GM12878 (cell line): ENCODE measurements at regions not wholly inside any gene's neighbourhood (a gene's known extent, or its start where the extent isn't known, plus 50 kb on each side); places are given as distances from the start of the nearest gene placed in this dataset.

Source experiments
- CTCF ChIP-seq, 3 experiments: IDR thresholded peaks in 2 of 3; conservative IDR thresholded peaks in 1 of 3; 2 replicates each; pipeline ENCODE4 v1.5.1; 2011; ENCODE audit warnings: low read depth in 3 of 3, low read length in 3 of 3, mild to moderate bottlenecking in 3 of 3, control low read depth in 2 of 3, moderate library complexity in 2 of 3, inconsistent platforms in 1 of 3, mixed read lengths in 1 of 3; ENCODE audit not compliant: control insufficient read depth in 2 of 3, insufficient read depth in 1 of 3; ENCODE audit errors: extremely low read depth in 1 of 3
- EZH2 ChIP-seq: IDR thresholded peaks from 2 replicates; pipeline ENCODE4 v1.6.1; 2012; ENCODE audit warnings: low read depth, mild to moderate bottlenecking, control low read depth, inconsistent platforms, low read length, borderline replicate concordance; ENCODE audit not compliant: control insufficient read depth
- GATAD2B ChIP-seq: fragments of 450-650 bp; conservative IDR thresholded peaks from 2 replicates; pipeline ENCODE4 v1.6.1; 2017; ENCODE audit warnings: low read depth, mild to moderate bottlenecking, moderate library complexity
- HDAC6 ChIP-seq: fragments of 200-600 bp; sonication (generic); IDR thresholded peaks from one replicate; pipeline ENCODE4 v1.8.0; 2017; ENCODE audit warnings: antibody characterized with exemption; ENCODE audit not compliant: unreplicated experiment
- NFYA ChIP-seq: IDR thresholded peaks from 2 replicates; pipeline ENCODE4 v1.6.1; 2011; ENCODE audit warnings: low read depth, mild to moderate bottlenecking, low read length, improper control_type of control experiment, borderline replicate concordance
- NRF1 ChIP-seq: conservative IDR thresholded peaks from 2 replicates; pipeline ENCODE4 v1.6.1; 2011; ENCODE audit warnings: mild to moderate bottlenecking, low read depth, low read length, improper control_type of control experiment
- POLR2A ChIP-seq: IDR thresholded peaks from 2 replicates; pipeline ENCODE4 v1.6.1; 2011; ENCODE audit warnings: low read depth, mild to moderate bottlenecking, low read length
- SMAD1 ChIP-seq: fragments of 450-650 bp; IDR thresholded peaks from 2 replicates; pipeline ENCODE4 v1.6.1; 2018; ENCODE audit warnings: mild to moderate bottlenecking, low read depth; ENCODE audit not compliant: partially characterized antibody
- TAF1 ChIP-seq: IDR thresholded peaks from 2 replicates; pipeline ENCODE4 v1.6.1; 2011; ENCODE audit warnings: mild to moderate bottlenecking, low read depth, low read length, borderline replicate concordance
- ZBTB33 ChIP-seq: fragments of 450-650 bp; IDR thresholded peaks from 2 replicates; pipeline ENCODE4 v1.6.1; 2017; ENCODE audit warnings: mild to moderate bottlenecking
- ZBTB4 ChIP-seq: fragments of 450-650 bp; formaldehyde crosslinking; IDR thresholded peaks from 2 replicates; pipeline ENCODE4 v1.4.0; 2022; ENCODE audit warnings: mild to moderate bottlenecking, moderate library complexity
- ZNF217 ChIP-seq: fragments of 450-650 bp; IDR thresholded peaks from 2 replicates; pipeline ENCODE4 v1.6.1; 2017; ENCODE audit warnings: antibody characterized with exemption, mild to moderate bottlenecking

- TF ChIP-seq POLR2A: no peak
- no peak for TF ChIP-seq NRF1
- no peak for TF ChIP-seq GATAD2B
- no peak for TF ChIP-seq ZNF217
- no peak for TF ChIP-seq TAF1
- no peak for TF ChIP-seq ZBTB33
- TF ChIP-seq HDAC6: no peak
- TF ChIP-seq SMAD1: no peak
- TF ChIP-seq CTCF (IDR thresholded peaks at IDR 0.05 in 2 of 3, conservative IDR thresholded peaks at IDR 0.05 in 1 of 3; ENCODE audit: control insufficient read depth in 2 of 3, extremely low read depth in 1 of 3, insufficient read depth in 1 of 3, low read depth in 3 of 3, low read length in 3 of 3): no peak
- TF ChIP-seq ZBTB4 (CRISPR knock-in tag): no peak
- TF ChIP-seq EZH2: no peak
- no peak for TF ChIP-seq NFYA
Observed at GRCh38 chr19:31601855-31602254, 252.6 kb upstream of the TSHZ3 start.
